ENCODE measurements at regions not wholly inside any gene's neighbourhood (a gene's known extent, or its start where the extent isn't known, plus 50 kb on each side); places are given as distances from the start of the nearest gene placed in this dataset.

GRCh38 chr3:30962084-30962483 is 67.6 kb upstream of the GADL1 start:
- H3K36me3 ChIP-seq (ENCODE audit: control insufficient read depth, insufficient read depth, low read length): no peaks in the 10 kb centered on the region
- in situ Hi-C loops (cut with MboI; ENCODE audit: low sequenced_read_pairs): no loop called here
- H3K4me2 ChIP-seq (ENCODE audit: low read depth, low read length): no peak overlapping the region
- H4K8ac ChIP-seq (ENCODE audit: low read depth in 2 of 2, low read length in 2 of 2): no peak overlapping the region
- H2BK20ac ChIP-seq (ENCODE audit: low read depth, low read length): no peak overlapping the region
- no peak overlapping the region for H2BK5ac ChIP-seq (ENCODE audit: low read depth, low read length, poor library complexity, severe bottlenecking)
- no peak for ATAC-seq (ENCODE audit: low read depth)
- H2BK120ac ChIP-seq (ENCODE audit: low read depth, low read length): no peak overlapping the region
- TF ChIP-seq RFX5 (IDR thresholded peaks at IDR 0.05; ENCODE audit: low read depth, low read length) (no peak), MXI1 (IDR thresholded peaks at IDR 0.05; ENCODE audit: borderline replicate concordance, low read depth, low read length) (no peak), POLR2A (IDR thresholded peaks at IDR 0.05; ENCODE audit: low read depth, low read length) (no peak), NFE2L2 (IDR thresholded peaks at IDR 0.05; ENCODE audit: low read depth, low read length) (no peak), BHLHE40 (IDR thresholded peaks at IDR 0.05; ENCODE audit: low read depth, low read length) (no peak), CTCF (conservative IDR thresholded peaks at IDR 0.05; ENCODE audit: low read depth, low read length) (no peak), MAFK (IDR thresholded peaks at IDR 0.05; ENCODE audit: low read depth, low read length) (no peak), USF2 (IDR thresholded peaks at IDR 0.05; ENCODE audit: low read depth, low read length) (no peak), CHD1 (IDR thresholded peaks at IDR 0.05; ENCODE audit: low read depth, low read length) (no peak), ELK1 (IDR thresholded peaks at IDR 0.05; ENCODE audit: borderline replicate concordance, low read depth, low read length) (no peak), SMC3 (IDR thresholded peaks at IDR 0.05; ENCODE audit: low read depth, low read length) (no peak), MAZ (IDR thresholded peaks at IDR 0.05; ENCODE audit: borderline replicate concordance, low read depth, low read length) (no peak), RCOR1 (IDR thresholded peaks at IDR 0.05; ENCODE audit: insufficient replicate concordance, low read length) (no peak), RAD21 (IDR thresholded peaks at IDR 0.05; ENCODE audit: low read length) (no peak), CEBPB (IDR thresholded peaks at IDR 0.05; ENCODE audit: low read depth, low read length) (no peak), FOS (IDR thresholded peaks at IDR 0.05; ENCODE audit: low read depth, low read length) (no peak)
- H2AK9ac ChIP-seq (replicated peaks; ENCODE audit: low read depth, low read length, poor library complexity): no peak overlapping the region
- WGBS, 2 experiments (ENCODE audit: extremely low coverage in 2 of 2, insufficient read length in 1 of 2): no CpG with 5 or more reads among the region's 2 CpGs
- H2BK15ac ChIP-seq (ENCODE audit: low read depth, low read length): no peak overlapping the region
- ChIA-PET CTCF (no interaction called here), POLR2A (ENCODE audit: unreplicated experiment) (no interaction called here)
- H3K4ac ChIP-seq (ENCODE audit: low read depth, low read length): no peak overlapping the region
- H3K27ac ChIP-seq (ENCODE audit: insufficient read depth, low read length): no peak overlapping the region
- no peak overlapping the region for H3K18ac ChIP-seq (ENCODE audit: low read depth, low read length)
- dilution Hi-C loops (cut with HindIII; ENCODE audit: low sequenced_read_pairs, unreplicated experiment): no loop called here
- peaks cover 2% of the 10 kb centered on the region; the same call in 1 of the 2 replicates for H3K27me3 ChIP-seq (ENCODE audit: control insufficient read depth, insufficient read depth, low read length)
- no peak overlapping the region for H3K14ac ChIP-seq (replicated peaks; ENCODE audit: low read depth, low read length)
- no peak overlapping the region for H3K9ac ChIP-seq (ENCODE audit: low read depth, low read length)
- H4K20me1 ChIP-seq (ENCODE audit: insufficient read depth, low read length): no peaks in the 10 kb centered on the region
- no peak overlapping the region for H4K91ac ChIP-seq (ENCODE audit: insufficient read depth, low read depth, low read length)
- peaks cover 4% of the 10 kb centered on the region for H3K9me3 ChIP-seq (ENCODE audit: control insufficient read depth, insufficient read depth, low read length)
- no peak overlapping the region for H3K4me3 ChIP-seq (ENCODE audit: insufficient read depth, low read depth, low read length)
- BruUV-seq (replicated peaks): no TSS peak
- H3K9me1 ChIP-seq (ENCODE audit: insufficient read depth, low read length): no peaks in the 10 kb centered on the region
- H2AFZ ChIP-seq (replicated peaks; ENCODE audit: low read length, poor library complexity): no peak overlapping the region
- DNase-seq: no peak
- no peaks in the 10 kb centered on the region for H3K4me1 ChIP-seq (ENCODE audit: control insufficient read depth, insufficient read depth, low read length)
- no peak overlapping the region for H3K23ac ChIP-seq (ENCODE audit: low read depth, low read length)
- no peaks in the 10 kb centered on the region for H3K79me1 ChIP-seq (ENCODE audit: low read depth in 1 of 2, low read length in 2 of 2)
- no peak overlapping the region for H2AK5ac ChIP-seq (ENCODE audit: low read depth, low read length)
- H3K56ac ChIP-seq (ENCODE audit: extremely low read depth, insufficient read depth, low read length): no peak overlapping the region
- no peak overlapping the region for H4K5ac ChIP-seq (ENCODE audit: low read depth, low read length)
- intact Hi-C loops (cut with micrococcal nuclease): no loop called here

Data from IMR-90 (cell line).